Smooth muscle cell (in vitro differentiated cells): ENCODE measurements at regions not wholly inside any gene's neighbourhood (a gene's known extent, or its start where the extent isn't known, plus 50 kb on each side); places are given as distances from the start of the nearest gene placed in this dataset.
"Not testable (repeated sequence)": the region's sequence is repeated elsewhere in the genome, so short reads cannot be mapped to it uniquely, and the experiment has no call there.

Source experiments
- DNase-seq: peaks from one replicate; lab custom pipeline; 2025; ENCODE audit not compliant: unreplicated experiment; lab: John Stamatoyannopoulos, UW
- H2AFZ ChIP-seq: fragments of 200-600 bp; sonication (generic); 2 replicates; pipeline ENCODE4 v1.6.0; 2016; ENCODE audit warnings: antibody characterized with exemption, low read depth, mild to moderate bottlenecking
- H3F3A ChIP-seq: fragments of 200-600 bp; sonication (generic); 2 replicates; pipeline ENCODE4 v1.6.0; 2017; ENCODE audit warnings: antibody characterized with exemption, low read depth
- H3K27ac ChIP-seq: fragments of 200-600 bp; sonication (generic); 2 replicates; pipeline ENCODE4 v1.5.1; 2016; ENCODE audit warnings: low read depth, mild to moderate bottlenecking
- H3K27me3 ChIP-seq: fragments of 200-600 bp; sonication (generic); 2 replicates; pipeline ENCODE4 v1.6.1; 2016; ENCODE audit warnings: low read depth, mild to moderate bottlenecking
- H3K36me3 ChIP-seq: fragments of 200-600 bp; sonication (generic); 2 replicates; pipeline ENCODE4 v1.5.1; 2016; ENCODE audit warnings: low read depth
- H3K4me1 ChIP-seq: fragments of 200-600 bp; sonication (generic); 2 replicates; pipeline ENCODE4 v1.5.1; 2016; ENCODE audit warnings: low read depth
- H3K4me2 ChIP-seq: fragments of 200-600 bp; sonication (generic); 2 replicates; pipeline ENCODE4 v1.6.0; 2016; ENCODE audit warnings: mild to moderate bottlenecking
- H3K4me3 ChIP-seq: fragments of 200-600 bp; sonication (generic); 2 replicates; pipeline ENCODE4 v1.5.1; 2016; ENCODE audit warnings: mild to moderate bottlenecking
- H3K79me2 ChIP-seq: fragments of 200-600 bp; sonication (generic); 2 replicates; pipeline ENCODE4 v1.6.0; 2016; ENCODE audit warnings: low read depth, mild to moderate bottlenecking
- H3K9ac ChIP-seq: fragments of 200-600 bp; sonication (generic); 2 replicates; pipeline ENCODE4 v1.6.0; 2016; ENCODE audit warnings: low read depth
- H3K9me3 ChIP-seq: fragments of 200-600 bp; sonication (generic); replicated peaks from 2 replicates; pipeline ENCODE4 v1.5.1; 2016; ENCODE audit warnings: low read depth
- H4K20me1 ChIP-seq: fragments of 200-600 bp; sonication (generic); 2 replicates; pipeline ENCODE4 v1.6.0; 2016; ENCODE audit warnings: low read depth
- WGBS: methylation state at CpG from one replicate; pipeline ENCODE4 v1.1.7; 2016; ENCODE audit warnings: low lambda C conversion rate; 5-methylcytosine and 5-hydroxymethylcytosine counted together
- TF ChIP-seq, protein P1 (sequence below): fragments of 200-600 bp; sonication (generic); IDR thresholded peaks from 2 replicates; pipeline ENCODE4 v1.5.1; 2017; ENCODE audit warnings: borderline replicate concordance, mild to moderate bottlenecking, antibody characterized with exemption; ENCODE audit not compliant: insufficient read depth, poor library complexity, severe bottlenecking

DNA sequence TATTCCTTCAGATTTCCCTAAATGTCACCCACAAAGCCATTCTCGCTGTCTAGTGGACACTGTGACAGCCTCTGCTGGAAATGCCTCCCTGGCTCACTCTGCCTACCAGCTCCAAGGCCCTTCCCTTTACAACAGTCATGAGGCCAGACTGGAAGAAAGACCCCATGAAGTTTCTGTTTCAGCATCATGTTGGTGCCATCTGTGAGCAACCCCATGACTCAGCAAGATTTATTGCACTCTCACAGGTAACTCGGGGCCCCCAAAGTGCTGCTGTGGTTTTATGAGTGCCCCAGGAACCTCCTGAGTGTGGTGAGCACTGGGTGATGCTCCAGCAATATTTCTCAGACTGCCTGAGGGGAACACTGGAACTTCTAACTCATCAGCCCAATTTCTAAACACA, 218.6 kb downstream of the ZNF33B start:
- Histone ChIP-seq H3K36me3 (no peaks in the 10 kb centered on the region), H3K4me1 (no peaks in the 10 kb centered on the region), H2AFZ (no peak overlapping the region), H3K4me3 (no peak overlapping the region), H3K27ac (no peak overlapping the region), H3F3A (no peaks in the 10 kb centered on the region), H3K27me3 (no peaks in the 10 kb centered on the region), H3K4me2 (no peak overlapping the region), H3K9me3 (peaks cover 3% of the 10 kb centered on the region), H3K79me2 (no peaks in the 10 kb centered on the region), H4K20me1 (no peaks in the 10 kb centered on the region), H3K9ac (no peak overlapping the region)
- TF ChIP-seq, protein P1, sequence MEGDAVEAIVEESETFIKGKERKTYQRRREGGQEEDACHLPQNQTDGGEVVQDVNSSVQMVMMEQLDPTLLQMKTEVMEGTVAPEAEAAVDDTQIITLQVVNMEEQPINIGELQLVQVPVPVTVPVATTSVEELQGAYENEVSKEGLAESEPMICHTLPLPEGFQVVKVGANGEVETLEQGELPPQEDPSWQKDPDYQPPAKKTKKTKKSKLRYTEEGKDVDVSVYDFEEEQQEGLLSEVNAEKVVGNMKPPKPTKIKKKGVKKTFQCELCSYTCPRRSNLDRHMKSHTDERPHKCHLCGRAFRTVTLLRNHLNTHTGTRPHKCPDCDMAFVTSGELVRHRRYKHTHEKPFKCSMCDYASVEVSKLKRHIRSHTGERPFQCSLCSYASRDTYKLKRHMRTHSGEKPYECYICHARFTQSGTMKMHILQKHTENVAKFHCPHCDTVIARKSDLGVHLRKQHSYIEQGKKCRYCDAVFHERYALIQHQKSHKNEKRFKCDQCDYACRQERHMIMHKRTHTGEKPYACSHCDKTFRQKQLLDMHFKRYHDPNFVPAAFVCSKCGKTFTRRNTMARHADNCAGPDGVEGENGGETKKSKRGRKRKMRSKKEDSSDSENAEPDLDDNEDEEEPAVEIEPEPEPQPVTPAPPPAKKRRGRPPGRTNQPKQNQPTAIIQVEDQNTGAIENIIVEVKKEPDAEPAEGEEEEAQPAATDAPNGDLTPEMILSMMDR = no peak
- 32% methylated on average over 2 of the region's 2 CpGs for WGBS
- DNase-seq = no peak

DNA sequence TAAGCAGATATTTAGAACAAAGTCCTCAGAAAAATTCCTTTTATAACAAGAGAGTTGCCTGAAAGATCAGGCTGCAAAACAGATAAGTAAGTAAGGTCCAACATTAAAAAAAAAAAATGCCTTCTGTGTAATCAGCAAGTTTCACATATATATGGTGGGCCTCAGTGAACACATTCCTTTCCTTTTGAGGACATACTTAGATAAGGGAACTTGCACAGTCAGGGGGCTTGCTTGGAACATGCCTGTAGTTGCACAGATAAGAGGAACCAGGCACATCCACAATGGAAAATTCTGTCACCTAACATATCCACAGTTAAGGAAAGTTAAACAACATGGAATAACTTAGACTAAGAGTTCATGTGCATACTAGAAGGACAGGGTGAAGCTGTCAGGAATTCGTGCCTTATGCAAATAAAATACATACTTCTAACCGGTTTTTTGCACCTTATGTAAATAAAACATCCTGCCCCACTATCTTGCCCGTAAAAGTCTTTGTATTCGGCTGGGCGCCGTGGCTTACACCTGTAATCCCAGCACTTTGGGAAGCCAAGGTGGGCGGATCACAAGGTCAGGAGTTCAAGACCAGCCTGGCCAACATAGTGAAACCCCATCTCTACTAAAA, 257.3 kb downstream of the ZNF33B start:
- H3K36me3 ChIP-seq = no peaks in the 10 kb centered on the region
- no peaks in the 10 kb centered on the region for H3K79me2 ChIP-seq
- H3K9me3 ChIP-seq = no peaks in the 10 kb centered on the region
- no peak overlapping the region for H3K27ac ChIP-seq
- no peak overlapping the region for H2AFZ ChIP-seq
- H3K4me2 ChIP-seq = no peak overlapping the region
- 78% methylated on average over 7 of the region's 7 CpGs for WGBS
- no peak overlapping the region for H3K4me3 ChIP-seq
- H3K4me1 ChIP-seq = no peaks in the 10 kb centered on the region
- no peaks in the 10 kb centered on the region for H4K20me1 ChIP-seq
- no peaks in the 10 kb centered on the region for H3K27me3 ChIP-seq
- no peaks in the 10 kb centered on the region for H3F3A ChIP-seq
- no peak for DNase-seq
- TF ChIP-seq, protein P1 = no peak
- H3K9ac ChIP-seq = no peak overlapping the region

DNA sequence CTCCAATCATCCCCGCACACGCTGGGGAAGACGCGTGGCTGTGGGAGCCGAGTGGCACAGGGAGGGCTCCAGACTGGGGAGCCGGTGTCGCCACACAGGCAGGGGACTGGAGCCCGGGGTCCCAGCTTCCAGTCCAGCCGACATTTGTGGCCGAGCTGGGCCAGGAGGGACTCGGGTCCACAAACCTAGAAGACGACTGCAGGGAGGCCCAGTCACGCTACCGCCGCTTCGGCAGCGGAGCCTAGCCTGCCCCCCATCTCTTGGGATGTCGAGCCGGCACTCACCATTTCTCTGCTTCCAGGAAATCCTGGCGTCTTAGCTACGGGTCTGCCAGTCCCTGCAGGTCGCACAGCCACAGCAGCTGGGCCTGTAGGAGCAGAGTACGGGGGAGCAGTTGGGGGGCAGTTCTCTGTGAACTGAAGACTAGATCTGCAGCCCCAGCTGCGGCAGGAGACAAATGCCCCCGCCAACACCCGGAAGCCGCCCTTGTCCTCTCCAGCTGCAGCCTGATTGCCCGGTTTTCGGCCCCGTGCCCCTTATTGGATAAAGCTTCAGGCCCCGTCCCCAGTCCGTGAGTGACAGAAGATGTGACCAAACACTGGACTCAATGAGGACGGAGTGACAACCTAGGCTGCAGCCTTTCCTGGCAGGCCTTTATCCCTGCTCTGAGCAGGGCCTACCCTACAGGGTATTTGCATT, 270.7 kb downstream of the ZNF33B start:
- H3K27me3 ChIP-seq = no peaks in the 10 kb centered on the region
- no peak overlapping the region for H2AFZ ChIP-seq
- H3F3A ChIP-seq = no peaks in the 10 kb centered on the region
- H3K36me3 ChIP-seq = no peaks in the 10 kb centered on the region
- H3K4me2 ChIP-seq = no peak overlapping the region
- H3K4me1 ChIP-seq = no peaks in the 10 kb centered on the region
- no peak overlapping the region for H3K9ac ChIP-seq
- WGBS = 90% methylated on average over 31 of the region's 33 CpGs
- H3K79me2 ChIP-seq = no peaks in the 10 kb centered on the region
- no peak overlapping the region for H3K27ac ChIP-seq
- TF ChIP-seq, protein P1 = no peak
- H4K20me1 ChIP-seq = no peaks in the 10 kb centered on the region
- peaks cover 7% of the 10 kb centered on the region for H3K9me3 ChIP-seq
- H3K4me3 ChIP-seq = no peak overlapping the region
- no peak for DNase-seq

DNA sequence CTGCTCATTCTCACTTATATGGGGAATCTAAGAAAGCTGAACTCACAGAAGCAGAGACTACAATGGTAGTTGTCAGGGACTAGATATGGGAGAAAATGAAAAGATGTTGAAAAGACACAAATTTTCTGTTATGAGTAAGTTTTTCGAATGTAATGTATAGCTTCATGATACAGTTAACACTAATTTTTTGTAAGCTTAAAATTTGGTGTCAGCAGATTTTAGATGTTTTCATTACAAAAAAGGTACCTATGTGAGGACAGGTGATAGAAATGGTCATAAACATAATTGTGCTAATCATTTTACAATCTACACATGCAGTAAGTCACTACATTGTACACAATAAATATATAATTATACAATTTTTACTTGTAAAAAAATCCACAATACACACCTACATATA, 286.6 kb downstream of the ZNF33B start:
- Histone ChIP-seq H3K4me1 (no peaks in the 10 kb centered on the region), H3K4me2 (no peak overlapping the region), H3F3A (no peaks in the 10 kb centered on the region), H3K9me3 (peaks cover 7% of the 10 kb centered on the region), H4K20me1 (no peaks in the 10 kb centered on the region), H3K36me3 (no peaks in the 10 kb centered on the region), H3K79me2 (no peaks in the 10 kb centered on the region), H3K27ac (no peak overlapping the region), H3K9ac (no peak overlapping the region), H2AFZ (no peak overlapping the region), H3K4me3 (no peak overlapping the region), H3K27me3 (no peaks in the 10 kb centered on the region)
- TF ChIP-seq, protein P1 = no peak
- no peak for DNase-seq
- WGBS = 68% methylated on average over 1 of the region's 1 CpG

DNA sequence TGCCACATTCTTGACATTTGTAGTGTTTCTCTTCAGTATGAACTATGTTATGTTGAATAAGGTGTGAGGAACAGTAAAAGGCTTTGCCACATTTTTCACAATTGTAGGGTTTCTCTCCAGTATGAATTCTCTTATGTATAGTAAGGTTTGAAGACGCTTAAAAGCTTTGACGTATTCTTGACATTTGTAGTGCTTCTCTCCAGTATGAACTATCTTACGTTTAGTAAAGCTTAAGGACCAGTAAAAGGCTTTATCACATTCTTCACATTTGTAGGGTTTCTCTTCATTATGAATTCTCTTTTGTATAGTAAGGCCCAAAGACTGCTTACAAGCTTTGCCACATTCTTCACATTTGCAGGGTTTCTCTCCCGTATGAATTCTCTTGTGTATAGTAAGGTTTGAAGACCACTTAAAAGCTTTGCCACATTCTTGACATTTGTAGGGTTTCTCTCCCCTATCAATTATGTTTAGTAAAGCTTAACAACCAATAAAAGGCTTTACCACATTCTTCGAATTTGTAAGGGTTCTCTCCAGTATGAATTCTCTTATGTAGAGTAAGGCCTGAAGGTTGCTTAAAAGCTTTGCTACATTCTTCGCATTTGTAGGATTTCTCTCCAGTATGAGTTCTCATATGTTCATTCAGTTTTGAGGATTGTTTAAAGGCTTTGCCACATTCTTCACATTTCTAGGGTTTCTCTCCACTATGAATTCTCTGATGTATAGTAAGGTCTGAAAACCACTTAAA, 301.6 kb downstream of the ZNF33B start:
- 82% methylated on average over 6 of the region's 6 CpGs for WGBS
- not testable (repeated sequence) for H3K4me1 ChIP-seq, H3K4me3 ChIP-seq, H3K27ac ChIP-seq, H3K9ac ChIP-seq, H4K20me1 ChIP-seq, H3K27me3 ChIP-seq, DNase-seq, H3K4me2 ChIP-seq, H2AFZ ChIP-seq, H3F3A ChIP-seq, H3K79me2 ChIP-seq, H3K36me3 ChIP-seq
- H3K9me3 ChIP-seq = peaks cover 21% of the 10 kb centered on the region
